ENCODE measurements at regions not wholly inside any gene's neighbourhood (a gene's known extent, or its start where the extent isn't known, plus 50 kb on each side); places are given as distances from the start of the nearest gene placed in this dataset.

DNA sequence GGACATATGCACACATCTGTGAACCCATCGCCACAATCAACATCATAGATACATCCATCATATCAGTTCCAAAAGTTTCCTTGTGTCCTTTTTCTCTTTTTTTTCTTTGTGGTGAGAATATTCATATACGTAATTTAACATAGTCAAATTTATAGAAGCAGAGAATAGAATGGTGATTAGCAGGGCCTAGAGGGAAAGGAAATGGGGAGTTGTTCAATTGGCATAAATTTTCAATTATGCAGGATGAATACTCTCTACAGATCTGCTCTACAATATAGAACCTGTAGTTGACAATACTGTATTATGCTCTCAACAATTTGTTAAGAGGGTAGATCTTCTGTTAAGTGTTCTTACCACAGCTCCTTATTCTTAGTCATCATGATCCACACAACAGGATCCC is 413.2 kb downstream of the SHISA9 start:
- Histone ChIP-seq H3K9me2 (replicated peaks; ENCODE audit: insufficient read depth) (no peaks in the 10 kb centered on the region), H3K27ac (no peak overlapping the region), H3K4me1 (ENCODE audit: insufficient read depth) (no peaks in the 10 kb centered on the region), H2AFZ (no peak overlapping the region), H3K4me3 (no peak overlapping the region), H3K4me2 (no peak overlapping the region), H3K79me2 (no peaks in the 10 kb centered on the region), H3K27me3 (no peaks in the 10 kb centered on the region), H3K36me3 (replicated peaks; ENCODE audit: insufficient read depth, low read depth) (no peaks in the 10 kb centered on the region), H3K9me3 (ENCODE audit: low read depth) (no peaks in the 10 kb centered on the region), H4K20me1 (ENCODE audit: insufficient read depth, poor library complexity, severe bottlenecking) (no peaks in the 10 kb centered on the region)
- 63% methylated on average over 2 of the region's 2 CpGs for WGBS (ENCODE audit: low lambda C conversion rate, missing lambda C conversion rate)
- no peak for DNase-seq (ENCODE audit: low spot score)
- TF ChIP-seq EZH2phosphoT487 (IDR thresholded peaks at IDR 0.05; ENCODE audit: low read depth, severe bottlenecking, unreplicated experiment) (no peak), EZH2 (IDR thresholded peaks at IDR 0.05; ENCODE audit: borderline replicate concordance) (no peak), CTCF (IDR thresholded peaks at IDR 0.05; ENCODE audit: poor library complexity) (no peak)

- H3K4me2 ChIP-seq: no peak overlapping the region
Measured at GRCh38 chr16:13315642-13316427, 414.4 kb downstream of the SHISA9 start.

GRCh38 chr16:13322336-13322735 is 420.9 kb downstream of the SHISA9 start:
- Histone ChIP-seq H3K36me3 (replicated peaks; ENCODE audit: insufficient read depth, low read depth) (no peaks in the 10 kb centered on the region), H3K27me3 (no peaks in the 10 kb centered on the region), H3K27ac (no peak overlapping the region), H3K4me3 (no peak overlapping the region), H3K9me2 (replicated peaks; ENCODE audit: insufficient read depth) (no peaks in the 10 kb centered on the region), H2AFZ (no peak overlapping the region), H3K4me2 (no peak overlapping the region), H3K9me3 (ENCODE audit: low read depth) (no peaks in the 10 kb centered on the region), H3K4me1 (ENCODE audit: insufficient read depth) (no peaks in the 10 kb centered on the region), H4K20me1 (ENCODE audit: insufficient read depth, poor library complexity, severe bottlenecking) (no peaks in the 10 kb centered on the region), H3K79me2 (no peaks in the 10 kb centered on the region)
- 56% methylated on average over 2 of the region's 2 CpGs for WGBS (ENCODE audit: low lambda C conversion rate, missing lambda C conversion rate)
- DNase-seq (ENCODE audit: low spot score): no peak
- TF ChIP-seq CTCF (IDR thresholded peaks at IDR 0.05; ENCODE audit: poor library complexity) (no peak), EZH2phosphoT487 (IDR thresholded peaks at IDR 0.05; ENCODE audit: low read depth, severe bottlenecking, unreplicated experiment) (no peak), EZH2 (IDR thresholded peaks at IDR 0.05; ENCODE audit: borderline replicate concordance) (no peak)

More at GRCh38 chr16:13315642-13316427, 414.4 kb downstream of the SHISA9 start:
- DNase-seq (ENCODE audit: low spot score): no peak
- no peaks in the 10 kb centered on the region for H3K9me3 ChIP-seq (ENCODE audit: low read depth)
- no peak overlapping the region for H3K4me3 ChIP-seq
- no peaks in the 10 kb centered on the region for H3K79me2 ChIP-seq
- no peaks in the 10 kb centered on the region for H4K20me1 ChIP-seq (ENCODE audit: insufficient read depth, poor library complexity, severe bottlenecking)
- no peaks in the 10 kb centered on the region for H3K9me2 ChIP-seq (replicated peaks; ENCODE audit: insufficient read depth)
- TF ChIP-seq EZH2phosphoT487 (IDR thresholded peaks at IDR 0.05; ENCODE audit: low read depth, severe bottlenecking, unreplicated experiment) (no peak), EZH2 (IDR thresholded peaks at IDR 0.05; ENCODE audit: borderline replicate concordance) (no peak), CTCF (IDR thresholded peaks at IDR 0.05; ENCODE audit: poor library complexity) (no peak)
- no peaks in the 10 kb centered on the region for H3K36me3 ChIP-seq (replicated peaks; ENCODE audit: insufficient read depth, low read depth)
- H3K4me1 ChIP-seq (ENCODE audit: insufficient read depth): no peaks in the 10 kb centered on the region
- H3K27me3 ChIP-seq: no peaks in the 10 kb centered on the region
- 78% methylated on average over 5 of the region's 5 CpGs for WGBS (ENCODE audit: low lambda C conversion rate, missing lambda C conversion rate)
- H2AFZ ChIP-seq: no peak overlapping the region
- H3K27ac ChIP-seq: no peak overlapping the region

Data from hepatocyte (in vitro differentiated cells).